BLaER1 treated with 17β-estradiol and CSF1 and Interleukin-3, amounts not matched to agents 10 nM and 100 nM (cell line): ENCODE measurements at regions not wholly inside any gene's neighbourhood (a gene's known extent, or its start where the extent isn't known, plus 50 kb on each side); places are given as distances from the start of the nearest gene placed in this dataset.

Source experiments
- H3K27ac ChIP-seq, 11 experiments: shearing (Covaris generic); formaldehyde crosslinking; 2 replicates each; pipeline ENCODE4 v1.8.1; 2022
- H3K27me3 ChIP-seq, 11 experiments: shearing (Covaris generic); formaldehyde crosslinking; 2 replicates each; pipeline ENCODE4 v1.8.1; 2022
- H3K36me3 ChIP-seq, 11 experiments: shearing (Covaris generic); formaldehyde crosslinking; 2 replicates each; pipeline ENCODE4 v1.8.1; 2022
- H3K4me1 ChIP-seq, 10 experiments: shearing (Covaris generic); formaldehyde crosslinking; 2 replicates each; pipeline ENCODE4 v1.8.1; 2022
- H3K4me2 ChIP-seq, 11 experiments: shearing (Covaris generic); formaldehyde crosslinking; 2 replicates each; pipeline ENCODE4 v1.8.1; 2022
- H3K4me3 ChIP-seq, 10 experiments: shearing (Covaris generic); formaldehyde crosslinking; 2 replicates each; pipeline ENCODE4 v1.8.1; 2022
- H3K9ac ChIP-seq, 11 experiments: shearing (Covaris generic); formaldehyde crosslinking; 2 replicates each; pipeline ENCODE4 v1.8.1; 2022
- H3K9me3 ChIP-seq, 11 experiments: shearing (Covaris generic); formaldehyde crosslinking; replicated peaks in 1 of 11; 2 replicates each; pipeline ENCODE4 v1.8.1; 2022
- H4K20me1 ChIP-seq, 11 experiments: shearing (Covaris generic); formaldehyde crosslinking; 2 replicates each; pipeline ENCODE4 v1.8.1; 2022
- Cebpa-rat ChIP-seq, 11 experiments: shearing (Covaris generic); IDR thresholded peaks; 2 replicates each; pipeline ENCODE4 v1.8.1; 2022

DNA sequence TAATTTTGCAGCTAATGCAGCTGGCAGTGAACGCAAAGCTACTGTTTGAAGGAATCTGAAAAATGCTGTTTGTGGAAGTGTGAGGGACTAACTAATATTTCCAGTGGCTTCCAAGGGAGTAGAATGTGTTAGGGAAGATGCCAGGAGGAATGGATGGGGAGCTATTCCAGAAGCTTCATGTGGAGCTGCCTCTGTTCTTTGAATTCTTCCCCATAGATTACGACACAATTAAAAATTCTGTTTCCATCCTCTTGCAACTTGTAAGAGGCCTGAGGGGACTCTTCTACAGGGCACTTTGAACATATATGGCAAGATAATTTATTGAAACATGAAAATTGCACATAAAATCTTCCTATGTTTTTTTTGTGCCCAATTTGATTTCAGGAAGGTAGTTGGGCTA lies 74.3 kb upstream of the CTXND1 start:
- Histone ChIP-seq H3K4me1 (peaks cover 0 to 11% (median 3%) of the 10 kb centered on the region in 10 experiments; a peak in 9 of 20 replicates), H3K9me3 (peaks cover 4 to 18% (median 12%) of the 10 kb centered on the region in 11 experiments; a peak in 17 of 22 replicates), H3K27ac (no peak overlapping the region), H3K4me2 (no peak overlapping the region), H3K4me3 (no peak overlapping the region), H3K27me3 (no peaks in the 10 kb centered on the region), H3K9ac (no peak overlapping the region), H3K36me3 (no peaks in the 10 kb centered on the region), H4K20me1 (no peaks in the 10 kb centered on the region)
- no peak for TF ChIP-seq Cebpa-rat (IDR thresholded peaks at IDR 0.05)

DNA sequence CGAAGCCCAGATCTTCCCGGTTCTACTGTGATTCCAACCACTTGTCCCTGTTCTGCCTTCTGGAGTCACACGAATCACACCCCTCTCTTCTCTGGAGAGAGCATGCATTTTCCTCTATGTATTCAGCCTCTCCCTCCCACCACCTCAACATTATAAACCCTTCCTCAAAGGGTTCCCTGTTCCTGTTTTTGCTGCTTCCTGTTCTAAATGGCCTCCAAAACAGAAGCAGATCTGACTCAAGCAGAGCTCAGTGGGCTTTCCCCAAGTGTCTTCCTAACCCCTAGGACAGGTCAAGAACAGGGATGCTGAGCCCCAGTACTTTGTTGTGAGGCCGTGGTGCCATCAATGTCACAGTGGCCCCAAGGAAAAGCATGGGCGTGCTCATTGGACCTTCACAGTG lies 75.7 kb upstream of the ARNT2 start:
- no peaks in the 10 kb centered on the region for H4K20me1 ChIP-seq
- H3K4me3 ChIP-seq = no peak overlapping the region
- no peak for TF ChIP-seq Cebpa-rat (IDR thresholded peaks at IDR 0.05)
- no peaks in the 10 kb centered on the region for H3K36me3 ChIP-seq
- peaks cover 7 to 26% (median 17%) of the 10 kb centered on the region in 11 experiments; a peak in 19 of 22 replicates for H3K9me3 ChIP-seq
- H3K4me1 ChIP-seq = peaks cover 0 to 22% (median 10%) of the 10 kb centered on the region in 10 experiments; a peak in 15 of 20 replicates
- H3K27ac ChIP-seq = no peak overlapping the region
- H3K9ac ChIP-seq = no peak overlapping the region
- H3K4me2 ChIP-seq = peak overlapping the region in 5 of 11 experiments; percentile 13 to 68 (median 56); a peak in 10 of 22 replicates
- H3K27me3 ChIP-seq = no peaks in the 10 kb centered on the region

DNA sequence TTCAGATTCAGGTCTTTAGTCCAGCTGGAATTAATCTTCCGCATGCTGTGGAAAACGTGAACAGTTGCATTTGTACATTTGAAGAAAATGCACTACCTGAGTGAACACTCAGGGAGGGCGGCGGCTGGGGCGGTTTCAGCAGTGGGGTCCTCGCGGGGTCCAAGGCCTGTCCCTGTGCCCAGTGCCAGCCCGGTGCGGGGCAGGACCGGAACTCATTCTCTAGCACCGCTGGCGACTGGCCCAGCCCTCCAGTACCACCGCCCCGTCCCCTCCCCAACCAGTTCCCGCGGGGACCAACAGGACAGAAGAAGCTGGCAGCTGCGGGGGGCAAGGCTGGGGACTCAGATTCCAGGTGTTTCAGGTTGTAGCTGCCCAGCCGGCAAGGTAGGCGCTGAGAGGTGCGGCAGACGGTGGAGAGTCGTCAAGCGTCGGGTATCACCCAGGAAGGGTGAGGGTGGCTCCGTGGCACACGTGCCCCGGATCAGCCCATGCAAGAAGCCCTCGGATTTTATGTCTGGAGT lies 72.2 kb upstream of the ARNT2 start:
- no peaks in the 10 kb centered on the region for H4K20me1 ChIP-seq
- no peak overlapping the region for H3K9ac ChIP-seq
- no peak overlapping the region for H3K4me3 ChIP-seq
- H3K36me3 ChIP-seq = no peaks in the 10 kb centered on the region
- no peak overlapping the region for H3K27ac ChIP-seq
- H3K27me3 ChIP-seq = no peaks in the 10 kb centered on the region
- H3K4me1 ChIP-seq = peaks cover 0 to 33% (median 12%) of the 10 kb centered on the region in 10 experiments; a peak in 15 of 20 replicates
- peaks cover 5 to 31% (median 15%) of the 10 kb centered on the region in 11 experiments; a peak in 18 of 22 replicates for H3K9me3 ChIP-seq
- H3K4me2 ChIP-seq = no peak overlapping the region
- no peak for TF ChIP-seq Cebpa-rat (IDR thresholded peaks at IDR 0.05)

DNA sequence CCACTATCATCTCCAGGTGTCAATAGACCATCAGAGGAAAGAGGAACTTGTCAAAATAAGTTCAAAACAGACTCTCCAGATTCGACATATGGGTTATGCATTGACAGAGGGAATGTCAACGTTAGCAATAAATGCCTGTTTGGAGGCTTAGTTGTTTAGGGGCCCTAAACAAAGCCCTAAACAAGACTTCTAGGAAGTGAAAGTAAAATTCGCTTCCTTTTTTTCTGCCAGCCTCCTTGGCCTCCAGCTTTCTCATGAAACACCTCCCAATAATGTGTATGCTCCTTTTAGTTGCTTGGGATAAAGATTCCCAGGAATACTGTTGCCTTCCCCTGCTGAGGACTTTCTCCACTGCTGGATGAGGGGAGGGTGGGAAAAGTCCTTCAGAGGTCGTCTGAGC lies 70.9 kb upstream of the ARNT2 start:
- Histone ChIP-seq H3K4me1 (peaks cover 0 to 28% (median 12%) of the 10 kb centered on the region in 10 experiments; a peak in 15 of 20 replicates), H3K4me3 (no peak overlapping the region), H3K27ac (peak overlapping the region in 2 of 11 experiments; percentile 10 to 31; a peak in 1 of 22 replicates), H3K36me3 (no peaks in the 10 kb centered on the region), H3K9me3 (peaks cover 0 to 22% (median 11%) of the 10 kb centered on the region in 11 experiments; a peak in 11 of 22 replicates), H4K20me1 (no peaks in the 10 kb centered on the region), H3K4me2 (peak overlapping the region in 10 of 11 experiments; percentile 16 to 72 (median 46); a peak in 19 of 22 replicates), H3K9ac (no peak overlapping the region), H3K27me3 (no peaks in the 10 kb centered on the region)
- TF ChIP-seq Cebpa-rat (IDR thresholded peaks at IDR 0.05) = no peak

DNA sequence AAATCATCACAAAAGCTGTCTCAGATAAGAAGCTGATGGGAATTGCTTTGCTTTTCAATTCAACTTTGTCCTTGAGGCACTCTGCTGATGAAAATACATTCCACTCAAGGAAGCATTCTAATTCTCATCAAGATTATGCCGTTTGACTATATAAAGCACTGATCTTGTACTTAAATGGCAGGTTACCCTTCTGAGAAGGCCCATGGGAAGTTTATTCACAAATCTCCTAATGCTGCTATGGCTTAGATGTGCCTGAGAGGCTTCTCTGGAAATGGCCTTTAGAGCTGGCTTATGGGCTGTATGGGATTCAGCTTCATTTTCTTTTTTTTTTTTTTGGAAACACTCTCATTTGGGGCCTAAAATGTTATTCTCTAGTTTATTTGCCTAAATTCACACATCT lies 69.7 kb upstream of the ARNT2 start:
- H3K4me1 ChIP-seq = peaks cover 0 to 21% (median 9%) of the 10 kb centered on the region in 10 experiments; a peak in 14 of 20 replicates
- H3K36me3 ChIP-seq = no peaks in the 10 kb centered on the region
- H3K9me3 ChIP-seq = peaks cover 0 to 22% (median 11%) of the 10 kb centered on the region in 11 experiments; a peak in 11 of 22 replicates
- H3K27me3 ChIP-seq = no peaks in the 10 kb centered on the region
- H3K4me3 ChIP-seq = no peak overlapping the region
- H3K27ac ChIP-seq = no peak overlapping the region
- no peak for TF ChIP-seq Cebpa-rat (IDR thresholded peaks at IDR 0.05)
- H3K4me2 ChIP-seq = peak overlapping the region in 2 of 11 experiments; percentile 71 to 72; a peak in 2 of 22 replicates
- H4K20me1 ChIP-seq = no peaks in the 10 kb centered on the region
- no peak overlapping the region for H3K9ac ChIP-seq

DNA sequence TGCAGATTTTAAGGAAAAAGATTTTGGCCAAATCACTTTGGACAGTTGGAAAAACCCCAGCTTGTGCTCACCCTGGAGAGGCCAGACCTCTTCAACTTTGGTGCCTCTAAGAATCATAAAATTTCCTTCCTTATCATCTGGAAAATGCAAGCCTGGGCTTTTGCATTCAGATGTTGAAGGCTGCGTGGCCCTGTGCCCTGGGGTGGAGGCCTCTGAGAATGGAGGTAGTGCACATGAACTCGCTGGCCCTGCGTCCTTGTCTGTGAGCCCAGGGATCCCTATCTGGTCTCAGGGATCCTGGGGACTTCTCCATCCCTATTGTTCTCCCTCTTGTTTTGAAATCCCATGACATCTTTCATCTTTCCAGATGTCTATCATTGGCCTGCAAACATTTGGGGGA lies 64.6 kb upstream of the ARNT2 start:
- Histone ChIP-seq H3K27ac (no peak overlapping the region), H4K20me1 (no peaks in the 10 kb centered on the region), H3K36me3 (no peaks in the 10 kb centered on the region), H3K4me3 (no peak overlapping the region), H3K4me2 (no peak overlapping the region), H3K27me3 (no peaks in the 10 kb centered on the region), H3K9ac (no peak overlapping the region), H3K4me1 (no peaks in the 10 kb centered on the region), H3K9me3 (peaks cover 0 to 8% (median 0%) of the 10 kb centered on the region in 11 experiments; a peak in 3 of 22 replicates)
- no peak for TF ChIP-seq Cebpa-rat (IDR thresholded peaks at IDR 0.05)

DNA sequence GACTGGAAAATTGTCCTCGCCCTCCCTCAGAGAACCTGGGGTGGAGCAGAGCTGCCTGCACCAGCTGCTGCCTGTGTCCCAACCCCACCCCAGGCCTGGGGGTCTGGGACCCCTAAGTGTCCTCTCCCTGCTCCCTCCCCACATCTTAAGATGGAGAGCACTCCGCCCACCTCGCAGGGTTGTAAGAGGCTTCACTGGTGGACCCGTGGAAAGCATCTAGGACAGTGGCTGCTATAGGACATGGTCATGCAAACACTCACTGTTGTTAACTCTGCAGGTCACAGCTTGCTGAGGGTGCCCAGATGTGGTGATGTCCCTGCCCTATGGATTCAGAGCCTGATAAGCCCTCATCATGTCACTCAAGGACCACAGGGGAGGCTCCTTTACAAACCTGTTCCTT lies 62.0 kb upstream of the ARNT2 start:
- no peak for TF ChIP-seq Cebpa-rat (IDR thresholded peaks at IDR 0.05)
- no peaks in the 10 kb centered on the region for H3K27me3 ChIP-seq
- no peaks in the 10 kb centered on the region for H3K9me3 ChIP-seq
- no peaks in the 10 kb centered on the region for H3K36me3 ChIP-seq
- no peak overlapping the region for H3K4me2 ChIP-seq
- no peak overlapping the region for H3K9ac ChIP-seq
- H4K20me1 ChIP-seq = no peaks in the 10 kb centered on the region
- no peak overlapping the region for H3K27ac ChIP-seq
- no peaks in the 10 kb centered on the region for H3K4me1 ChIP-seq
- no peak overlapping the region for H3K4me3 ChIP-seq

DNA sequence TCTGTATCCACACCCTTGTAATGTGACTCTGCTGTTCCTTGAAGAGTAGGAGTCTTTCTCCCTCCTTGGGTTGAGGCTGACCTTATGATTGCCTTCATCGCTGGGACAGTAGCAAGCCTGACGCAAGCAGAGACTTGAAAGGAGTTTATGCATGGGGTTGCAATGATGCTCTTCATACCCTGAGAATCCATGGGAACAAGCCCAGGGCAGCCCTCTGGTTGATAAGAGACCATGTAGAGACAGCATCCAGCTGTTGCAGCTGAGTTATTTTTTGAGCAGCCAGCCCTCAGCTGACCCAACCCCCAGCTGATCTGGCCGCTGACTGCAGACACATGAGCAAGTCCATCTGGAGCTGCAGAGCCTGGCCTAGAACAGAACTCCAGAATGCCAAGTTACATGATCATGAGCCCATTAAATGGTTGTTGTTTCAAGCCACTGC lies 60.6 kb upstream of the ARNT2 start:
- Histone ChIP-seq H4K20me1 (no peaks in the 10 kb centered on the region), H3K4me3 (no peak overlapping the region), H3K4me2 (no peak overlapping the region), H3K9ac (no peak overlapping the region), H3K27me3 (no peaks in the 10 kb centered on the region), H3K4me1 (no peaks in the 10 kb centered on the region), H3K9me3 (no peaks in the 10 kb centered on the region), H3K27ac (no peak overlapping the region), H3K36me3 (no peaks in the 10 kb centered on the region)
- TF ChIP-seq Cebpa-rat (IDR thresholded peaks at IDR 0.05) = no peak

DNA sequence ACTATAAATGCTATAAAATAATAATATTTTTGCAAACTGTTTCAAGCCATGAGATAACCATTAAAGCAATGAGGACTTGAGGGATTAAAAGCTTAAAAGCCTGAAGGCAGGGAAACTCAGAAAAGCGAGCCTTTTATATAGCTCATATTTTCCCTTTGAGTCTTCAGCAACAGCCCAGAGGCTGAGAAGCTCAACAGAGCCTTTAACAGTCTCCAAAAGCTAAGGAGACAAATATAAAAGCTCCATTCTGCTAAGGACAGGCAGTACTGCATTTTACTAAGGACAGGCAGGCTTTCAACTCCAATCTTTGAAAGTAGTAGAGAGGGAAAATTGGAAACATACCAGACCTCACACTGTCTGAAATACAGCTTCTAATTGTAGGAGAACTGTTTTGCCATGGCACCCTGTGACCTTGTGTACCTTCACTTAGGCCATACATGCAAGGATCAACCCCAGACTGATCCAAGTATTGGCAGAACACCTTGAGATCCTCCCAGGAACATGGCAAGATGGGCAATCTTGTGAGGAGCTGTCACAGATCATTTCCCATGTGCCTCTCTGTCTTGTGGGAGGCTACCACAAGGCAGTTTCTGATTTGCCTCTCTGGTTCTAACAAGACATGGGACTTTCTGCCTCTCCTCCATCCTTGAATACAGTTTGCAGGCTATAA lies 53.1 kb upstream of the ARNT2 start:
- no peak for TF ChIP-seq Cebpa-rat (IDR thresholded peaks at IDR 0.05)
- H3K9me3 ChIP-seq = no peaks in the 10 kb centered on the region
- H3K27ac ChIP-seq = no peak overlapping the region
- H3K9ac ChIP-seq = no peak overlapping the region
- H3K4me3 ChIP-seq = no peak overlapping the region
- no peaks in the 10 kb centered on the region for H3K4me1 ChIP-seq
- H4K20me1 ChIP-seq = no peaks in the 10 kb centered on the region
- no peaks in the 10 kb centered on the region for H3K27me3 ChIP-seq
- no peaks in the 10 kb centered on the region for H3K36me3 ChIP-seq
- H3K4me2 ChIP-seq = no peak overlapping the region
